ENCODE measurements at regions not wholly inside any gene's neighbourhood (a gene's known extent, or its start where the extent isn't known, plus 50 kb on each side); places are given as distances from the start of the nearest gene placed in this dataset.

GRCh38 chr7:156158213-156158612, 345.9 kb upstream of the SHH start:
- TF ChIP-seq CTCF (IDR thresholded peaks at IDR 0.05) (no peak), POLR2A (IDR thresholded peaks at IDR 0.05) (no peak)

All from thyroid gland (tissue), 4 donors.